ENCODE measurements at regions not wholly inside any gene's neighbourhood (a gene's known extent, or its start where the extent isn't known, plus 50 kb on each side); places are given as distances from the start of the nearest gene placed in this dataset.

DNA sequence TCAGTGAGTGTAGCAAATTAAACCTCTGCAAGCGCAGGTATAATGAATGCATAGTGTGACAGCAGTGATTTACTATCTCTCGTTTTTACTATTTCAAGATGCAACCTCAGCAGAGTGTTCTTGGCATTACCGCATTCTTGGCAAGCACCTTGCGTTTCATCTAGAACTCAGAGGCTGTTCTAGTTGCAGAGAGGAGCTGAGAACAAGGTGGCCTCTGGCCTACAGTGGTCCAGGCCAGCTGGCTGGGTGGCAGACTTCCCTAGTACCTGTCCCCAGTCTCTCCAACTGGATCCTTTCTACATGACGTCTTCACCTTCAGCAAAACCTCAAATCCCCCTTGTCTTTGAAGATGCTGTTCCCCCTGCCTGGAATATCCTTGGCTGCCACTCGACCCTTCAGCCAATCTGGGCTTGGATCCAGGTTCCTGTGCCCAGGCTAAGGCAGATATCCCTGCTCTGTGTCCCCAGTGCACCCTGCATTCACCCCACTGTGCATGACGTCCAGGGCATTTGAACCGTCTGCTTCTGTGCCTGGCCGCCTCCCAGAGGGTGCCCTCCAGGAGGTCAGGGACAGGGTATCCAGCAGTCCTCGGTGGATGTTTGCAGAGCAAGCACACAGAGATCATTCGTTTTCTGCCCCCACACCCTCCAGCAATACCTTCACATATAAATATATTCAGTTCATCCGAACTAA, 120.4 kb upstream of the CPEB4 start:
- DNase-seq, result no peak

DNA sequence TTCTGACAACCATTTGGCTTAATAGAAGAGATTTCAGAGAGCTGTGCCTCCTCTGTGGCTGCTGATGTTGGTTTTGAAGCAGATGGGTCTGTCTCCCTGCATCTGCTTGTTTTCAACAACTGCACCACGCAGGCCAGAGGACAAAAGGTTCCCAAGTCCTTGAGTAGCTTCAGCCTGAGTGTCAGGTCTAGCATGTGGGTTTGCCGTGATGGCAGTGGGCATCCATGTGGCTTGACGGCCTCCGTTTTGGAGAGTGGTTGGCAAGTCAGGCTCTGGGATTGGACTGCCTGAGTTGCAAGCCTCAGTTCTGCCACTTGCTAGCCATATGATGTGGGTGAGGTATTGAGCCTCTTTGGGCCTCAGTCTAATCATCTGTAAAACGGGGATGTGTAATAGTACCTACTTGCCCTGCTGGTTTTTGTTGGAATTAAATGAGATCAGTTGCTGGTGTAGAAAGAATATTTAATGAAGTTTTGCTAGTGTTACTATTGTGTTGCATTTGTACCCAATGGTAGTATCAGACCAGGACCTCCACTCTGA, 119.8 kb upstream of the CPEB4 start:
- DNase-seq, result no peak

DNA sequence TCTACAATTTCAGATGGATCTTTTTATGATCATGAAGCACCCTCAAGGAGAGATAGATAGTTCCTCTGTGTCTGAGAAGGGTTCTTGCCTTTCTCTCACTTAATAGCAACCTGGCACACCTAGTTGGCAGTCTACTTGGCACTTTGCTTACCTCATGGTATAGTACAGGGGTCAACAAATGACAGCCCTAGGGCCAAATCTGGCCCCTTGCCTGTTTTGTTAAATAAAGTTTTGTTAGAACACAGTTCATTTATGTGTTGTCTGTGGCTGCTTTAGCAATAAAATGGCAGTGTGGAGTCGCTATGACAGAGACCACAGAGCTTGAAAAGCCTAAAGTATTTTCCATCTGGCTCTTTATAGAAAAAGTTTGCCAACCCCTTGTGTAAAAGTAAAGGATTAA, 119.3 kb upstream of the CPEB4 start:
- no peak for DNase-seq

DNA sequence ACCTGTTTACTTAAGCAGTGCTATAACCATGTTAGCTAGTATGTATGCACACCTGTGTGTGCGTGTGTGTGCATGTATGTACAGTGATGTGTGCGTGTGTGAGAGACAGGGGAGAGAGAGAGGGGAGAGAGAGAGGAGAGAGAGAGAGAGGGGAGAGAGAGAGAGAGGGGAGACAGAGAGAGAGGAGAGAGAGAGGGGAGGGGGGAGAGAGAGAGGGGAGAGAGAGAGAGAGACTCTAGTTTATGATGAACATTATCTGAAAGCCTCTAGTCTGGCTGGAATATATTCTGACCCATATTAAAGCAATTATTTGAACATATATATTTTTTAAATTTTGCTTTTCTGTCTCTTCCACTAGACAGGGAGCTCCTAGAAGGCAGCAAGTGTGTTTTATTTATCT, 117.5 kb upstream of the CPEB4 start:
- no peak for DNase-seq

DNA sequence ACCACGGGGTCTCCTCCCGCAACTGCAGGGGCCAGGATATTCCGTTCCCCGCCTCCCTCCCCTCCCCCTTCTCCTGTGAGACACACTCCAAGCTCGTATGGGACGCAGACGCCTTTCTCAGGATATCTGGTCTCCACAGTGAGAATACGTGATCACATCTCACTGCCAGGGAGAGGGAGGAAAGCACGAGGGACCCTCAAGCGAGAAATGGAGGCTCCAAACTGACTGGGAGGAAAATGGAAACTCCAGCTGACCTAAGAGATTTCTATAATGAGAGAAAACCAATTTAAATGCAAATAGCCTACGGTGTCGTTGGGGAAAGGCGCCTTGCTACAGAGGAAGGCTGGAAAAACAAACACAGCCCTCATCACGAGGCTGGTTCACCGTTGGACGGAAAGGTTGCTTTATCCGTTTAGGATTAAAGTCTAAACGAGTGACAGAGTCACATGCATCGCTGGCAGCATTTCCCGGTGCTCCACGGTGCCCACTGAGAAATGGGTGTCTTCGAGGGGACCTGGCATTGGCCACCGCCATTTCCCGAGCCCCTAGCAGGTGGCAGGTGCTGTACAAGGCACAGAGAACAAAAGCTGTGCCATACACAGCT, 116.9 kb upstream of the CPEB4 start:
- DNase-seq, result no peak

DNA sequence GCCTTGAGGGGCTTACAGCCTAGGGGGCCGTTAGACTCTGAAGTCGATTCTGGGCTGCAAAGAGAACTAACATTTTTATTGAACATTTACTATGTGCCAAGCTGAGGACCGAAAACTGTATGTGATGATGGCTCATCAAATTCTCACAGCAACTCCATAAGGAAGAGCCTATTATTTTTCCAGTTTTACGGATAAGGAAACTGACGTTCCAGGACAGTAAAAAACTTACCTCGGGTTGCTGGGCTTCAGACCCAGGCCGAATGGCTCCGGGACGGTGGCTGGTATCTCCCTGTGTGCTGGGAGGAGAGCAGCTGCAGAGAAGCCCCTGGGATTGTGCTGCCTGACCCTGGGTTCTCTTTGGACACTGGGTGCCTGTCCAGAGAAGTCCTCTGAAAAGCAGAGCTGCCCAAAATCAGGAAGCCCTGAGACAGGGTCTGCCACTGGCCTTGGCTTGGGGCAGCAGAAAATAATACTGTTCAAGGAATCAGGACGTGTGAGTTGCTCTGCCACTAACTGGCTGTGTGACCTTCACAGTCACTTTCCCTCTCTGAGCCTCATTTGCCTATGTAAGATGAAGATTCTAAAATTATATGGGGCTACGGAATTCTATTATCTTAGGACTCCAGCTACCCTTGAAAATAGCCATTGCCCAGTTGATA, 116.3 kb upstream of the CPEB4 start:
- DNase-seq, result no peak

DNA sequence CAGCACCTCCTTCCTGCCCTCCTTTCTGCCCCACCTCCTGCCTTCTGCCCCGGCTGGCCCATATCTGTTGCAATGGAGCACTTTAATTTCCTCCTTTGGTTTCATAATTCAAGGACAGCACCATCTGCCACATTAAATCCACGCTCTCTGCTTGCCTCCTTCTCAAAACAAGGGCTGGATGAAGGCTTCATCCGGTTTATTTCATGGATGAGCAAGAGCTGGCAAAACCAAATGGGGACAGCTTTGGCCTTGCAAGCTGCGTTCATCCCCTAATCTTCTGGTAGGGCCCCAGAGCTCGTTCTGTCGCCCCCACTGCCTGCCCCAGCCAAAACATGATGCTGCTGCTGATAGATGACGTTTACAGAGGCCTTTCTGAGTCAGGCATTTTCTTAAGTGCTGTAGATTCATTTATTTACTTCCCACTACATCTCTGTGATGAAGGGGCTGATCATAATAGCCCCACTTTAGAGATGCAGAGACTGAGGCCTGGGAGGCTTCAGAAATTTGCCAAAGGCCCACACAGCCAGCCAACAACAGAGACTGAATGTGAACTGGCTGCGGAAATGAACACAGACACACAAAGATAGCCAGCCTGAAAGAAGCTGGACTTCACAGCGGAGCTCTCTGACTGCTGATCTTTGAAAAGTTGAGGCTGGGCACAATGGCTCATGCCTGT, 115.6 kb upstream of the CPEB4 start:
- no peak for DNase-seq

DNA sequence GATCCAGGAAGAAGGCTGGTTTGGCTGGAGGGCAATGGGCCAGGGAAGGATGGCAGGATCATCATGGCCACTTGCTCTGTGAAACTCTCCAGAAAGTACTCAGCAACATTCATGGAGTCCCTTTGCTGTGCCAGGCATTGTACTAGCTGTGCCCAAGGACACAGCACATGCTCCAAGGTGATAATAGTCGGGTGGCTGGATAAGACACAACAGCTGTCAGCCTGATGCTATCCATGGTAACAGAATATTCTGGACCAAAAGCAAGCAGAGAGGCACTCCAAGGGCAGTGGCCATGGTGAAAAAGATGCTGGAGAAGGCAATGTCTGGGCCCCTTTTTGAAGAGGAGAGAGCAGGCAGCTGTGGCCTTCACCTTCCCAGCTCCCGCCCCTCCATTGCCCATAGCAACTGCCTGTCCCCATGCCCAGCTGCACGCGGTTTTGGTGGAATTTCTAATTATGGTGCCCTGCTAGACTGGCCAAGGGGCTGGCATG, 113.8 kb upstream of the CPEB4 start:
- no peak for DNase-seq

DNA sequence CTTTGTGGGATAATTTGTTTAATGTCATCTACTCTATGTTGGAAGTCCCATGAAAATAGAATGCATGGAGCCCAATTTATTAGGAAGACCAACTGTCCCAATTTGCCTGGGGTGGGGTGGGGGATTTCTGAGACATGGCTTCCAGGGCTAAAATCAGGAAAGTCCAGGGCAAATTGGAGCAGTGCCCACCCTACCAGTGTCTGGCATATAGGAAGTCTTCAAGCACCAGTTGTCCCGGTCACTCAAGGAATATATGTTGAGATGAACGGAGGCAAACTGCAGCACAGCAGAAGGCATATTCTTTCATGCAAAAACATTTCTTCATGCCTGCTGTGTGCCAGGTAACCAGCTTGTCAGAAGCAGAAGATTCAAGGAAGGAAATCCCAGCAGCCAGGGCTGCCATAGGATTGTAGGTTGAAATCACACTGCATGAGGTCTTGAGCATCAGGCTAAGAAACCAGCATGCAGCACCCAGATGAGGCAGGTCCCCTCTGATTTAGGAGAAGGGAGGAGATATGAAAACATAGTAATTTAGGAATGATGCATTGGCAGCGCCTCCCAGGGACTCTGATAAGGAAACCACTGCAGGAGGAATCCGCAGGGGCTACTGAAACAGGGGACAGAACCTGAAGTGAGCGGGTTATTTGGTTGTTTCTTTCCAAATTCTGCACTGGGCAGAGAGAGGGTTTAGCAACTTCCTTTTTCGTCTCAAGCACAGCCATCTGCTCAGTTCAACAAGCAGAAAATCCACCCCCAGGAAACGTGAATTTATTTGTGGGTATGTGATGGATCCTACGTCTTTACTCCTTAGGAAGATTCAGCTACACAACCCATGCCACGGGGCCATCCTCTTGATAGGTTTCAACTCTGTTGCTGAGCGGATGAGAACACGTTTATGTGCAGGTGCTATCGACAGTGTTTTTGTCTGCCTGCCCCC, 112.6 kb upstream of the CPEB4 start:
- no peak for DNase-seq

DNA sequence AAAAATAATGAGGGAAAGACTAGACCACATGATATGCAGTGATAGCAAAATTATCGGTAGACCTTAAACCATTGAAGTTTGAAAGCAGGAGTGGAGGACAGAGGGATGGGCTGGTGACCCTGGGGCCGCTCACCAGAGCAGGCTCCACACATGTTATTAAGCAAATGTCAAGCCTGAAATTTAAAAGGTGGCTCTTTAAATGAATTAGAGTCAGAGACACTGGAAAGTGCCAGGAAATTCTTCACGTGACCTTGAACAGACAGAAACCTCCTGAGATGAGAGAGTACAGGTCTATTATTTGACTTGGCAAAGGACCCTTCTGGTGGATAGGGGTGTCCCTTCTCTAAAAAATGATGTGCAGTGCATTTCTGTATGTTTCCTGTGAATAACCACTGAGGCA, 111.0 kb upstream of the CPEB4 start:
- DNase-seq, result no peak

DNA sequence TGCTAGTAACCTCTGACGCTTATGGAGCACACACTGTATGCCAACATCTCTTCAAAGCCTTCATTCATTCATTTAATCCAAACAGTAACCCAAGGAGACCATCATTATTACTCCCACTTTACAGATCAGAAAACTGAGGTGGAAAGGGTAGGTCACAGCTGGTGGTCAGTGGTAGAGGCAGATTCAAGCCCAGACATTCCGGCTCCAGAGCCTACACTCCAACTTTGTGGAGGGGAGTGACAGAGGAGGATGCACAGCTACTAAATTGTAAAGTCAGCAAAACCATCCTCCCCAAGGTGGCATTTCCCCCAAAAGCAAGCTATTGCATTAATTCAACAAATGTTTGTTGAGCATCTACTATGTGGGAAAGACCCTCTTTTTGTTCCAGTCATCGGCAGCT, 110.5 kb upstream of the CPEB4 start:
- no peak for DNase-seq

DNA sequence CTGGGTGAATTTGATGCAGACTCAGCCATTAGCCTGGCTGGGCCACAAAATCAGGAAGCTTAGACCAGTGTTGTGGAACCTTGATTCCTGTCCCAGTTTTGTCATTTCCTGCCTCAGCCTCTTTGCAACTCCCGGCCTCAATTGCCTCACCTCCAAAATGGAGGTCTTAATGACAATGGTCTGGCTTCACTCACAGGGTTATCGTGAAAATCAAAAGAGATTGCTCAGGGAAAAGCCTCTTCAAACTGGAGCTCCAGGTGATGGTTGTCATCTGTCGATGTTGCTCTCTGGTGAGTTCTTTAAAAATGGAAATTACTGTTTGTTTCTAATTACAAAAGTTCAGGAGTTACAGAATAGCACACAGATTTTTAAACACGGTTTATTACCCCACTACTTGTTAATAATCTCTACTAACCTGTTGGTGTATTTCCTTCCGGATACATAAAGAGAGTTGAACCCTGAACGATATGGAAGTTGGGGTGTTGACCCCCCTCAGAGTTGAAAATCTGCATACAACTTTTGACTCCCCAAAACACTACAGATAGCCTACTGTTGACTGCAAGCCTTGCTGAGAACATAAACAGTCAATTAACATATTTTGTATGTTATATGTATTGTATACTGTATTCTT, 109.9 kb upstream of the CPEB4 start:
- DNase-seq, result no peak

DNA sequence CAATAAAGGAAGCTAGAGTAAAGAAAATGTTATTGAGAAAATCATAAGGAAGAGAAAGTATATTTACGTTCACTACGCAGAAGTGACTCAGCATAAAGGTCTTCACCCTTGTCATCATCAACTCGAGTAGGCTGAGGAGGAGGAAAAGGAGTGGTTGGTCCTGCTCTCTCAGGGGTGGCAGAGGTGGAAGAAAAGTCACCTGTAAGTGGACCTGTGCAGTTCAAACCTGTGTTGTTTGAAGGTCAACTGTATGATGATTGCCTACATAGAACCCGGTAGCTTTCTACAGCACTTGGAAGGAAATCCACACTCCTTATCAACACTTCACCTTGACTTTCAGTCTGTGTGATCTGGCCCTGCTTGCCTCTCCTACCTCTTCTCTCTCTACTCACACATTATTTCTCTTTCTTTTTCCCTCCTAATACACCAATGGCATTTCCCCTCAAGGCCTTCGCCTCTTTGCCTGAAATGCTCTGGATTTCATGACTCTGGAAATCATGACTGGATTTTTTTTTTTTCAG, 109.3 kb upstream of the CPEB4 start:
- no peak for DNase-seq

DNA sequence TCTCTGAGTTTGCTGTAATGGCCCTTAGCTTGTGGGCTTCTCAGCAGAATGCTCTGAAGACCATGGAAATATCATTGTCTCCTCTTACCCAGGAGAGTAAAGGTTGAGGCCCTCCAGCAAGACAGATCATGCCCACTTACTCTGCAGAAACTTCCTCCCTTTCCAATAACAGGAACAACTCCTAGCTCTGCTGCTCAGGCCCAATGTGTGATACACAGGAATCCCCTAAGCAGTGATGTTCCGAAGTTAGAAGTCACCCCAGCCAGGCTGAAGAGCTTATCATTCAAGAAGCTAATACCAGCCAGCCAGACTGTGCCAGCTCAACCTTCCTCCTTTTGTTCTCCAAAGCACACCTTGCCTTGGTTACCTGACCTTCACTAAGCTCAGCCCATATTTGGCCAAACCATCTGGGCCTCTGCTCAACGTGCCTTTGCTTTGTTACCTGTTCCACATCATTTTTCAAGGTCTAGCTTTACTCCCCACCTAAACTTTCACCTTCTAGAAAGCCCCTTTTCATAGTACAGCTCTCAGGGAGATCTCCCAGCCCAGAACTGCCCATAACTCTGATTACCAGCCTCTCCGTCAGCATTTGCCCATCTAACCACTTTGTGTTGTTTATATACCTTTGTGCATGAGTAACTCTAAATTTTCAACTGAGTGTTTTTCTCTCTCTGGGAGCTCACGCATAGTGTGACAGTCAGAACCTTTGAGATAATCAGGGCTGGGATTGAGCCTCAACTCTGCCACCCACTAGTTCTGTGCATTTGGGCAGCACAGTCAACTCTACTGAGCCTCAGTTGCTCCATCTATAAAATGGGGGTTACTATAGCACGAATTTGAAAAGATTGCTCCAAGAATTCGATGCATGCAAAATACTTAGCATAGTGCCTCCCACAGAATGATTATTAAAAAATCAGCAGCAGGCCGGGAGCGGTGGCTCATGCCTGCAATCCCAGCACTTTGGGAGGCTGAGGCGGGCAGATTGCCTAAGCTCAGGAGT, 107.6 kb upstream of the CPEB4 start:
- DNase-seq, result no peak

DNA sequence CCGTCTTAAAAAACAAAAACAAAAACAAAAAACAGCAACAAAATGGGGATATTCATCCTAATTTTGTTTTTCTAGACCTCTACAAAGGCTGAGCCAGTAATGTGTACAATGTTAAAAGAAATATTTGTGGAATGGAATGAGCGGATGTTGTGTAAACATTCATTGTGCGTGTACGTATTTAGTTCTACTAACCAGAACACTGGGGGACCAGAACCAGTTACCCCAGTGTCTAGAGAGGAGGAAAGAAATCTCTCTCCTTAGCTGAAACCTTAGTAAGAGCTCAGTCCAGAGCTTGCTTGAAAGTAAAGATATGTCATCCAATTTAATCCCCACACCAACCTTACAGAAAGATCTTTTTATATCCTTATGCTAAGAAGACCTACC, 106.7 kb upstream of the CPEB4 start:
- DNase-seq, result no peak

DNA sequence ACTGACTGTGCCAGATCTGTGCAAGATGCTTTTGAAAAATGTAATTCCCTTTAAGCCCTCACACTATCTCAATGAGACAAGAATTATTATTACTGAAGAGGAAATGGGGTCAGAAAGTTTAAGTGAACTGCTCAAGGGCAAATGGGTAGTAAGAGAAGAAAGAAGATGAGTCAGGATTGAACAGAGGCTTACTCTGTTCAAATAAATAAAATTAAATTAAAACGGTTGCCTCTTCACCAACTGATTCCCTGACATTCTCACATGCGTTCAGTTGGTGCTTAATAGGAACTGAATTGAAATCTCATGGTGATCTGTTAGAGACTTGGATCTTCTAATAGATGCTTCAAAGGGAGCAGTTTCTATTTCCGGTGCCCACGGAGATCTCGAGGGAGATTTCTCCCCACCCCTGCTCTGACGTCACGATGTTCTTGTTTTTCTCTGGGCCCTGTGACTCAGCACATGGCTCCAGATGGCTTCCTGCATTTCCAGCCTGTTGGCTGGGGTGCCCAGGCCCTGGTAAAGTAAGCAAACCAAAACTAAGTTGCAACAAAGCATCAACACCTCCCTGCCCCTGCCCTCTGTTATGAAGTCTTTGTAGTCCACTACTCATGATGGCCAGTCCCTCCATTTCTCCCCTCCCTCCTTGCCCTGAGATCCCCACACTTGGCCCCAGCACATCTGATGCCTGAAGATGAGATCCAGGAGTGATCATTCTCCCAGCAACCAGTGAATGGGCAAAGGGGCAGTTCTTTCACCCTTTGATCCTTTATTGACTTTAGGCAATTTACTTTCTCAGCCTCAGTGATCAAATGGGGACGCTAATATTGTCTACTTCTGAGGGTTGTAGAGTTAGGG, 106.1 kb upstream of the CPEB4 start:
- no peak for DNase-seq

DNA sequence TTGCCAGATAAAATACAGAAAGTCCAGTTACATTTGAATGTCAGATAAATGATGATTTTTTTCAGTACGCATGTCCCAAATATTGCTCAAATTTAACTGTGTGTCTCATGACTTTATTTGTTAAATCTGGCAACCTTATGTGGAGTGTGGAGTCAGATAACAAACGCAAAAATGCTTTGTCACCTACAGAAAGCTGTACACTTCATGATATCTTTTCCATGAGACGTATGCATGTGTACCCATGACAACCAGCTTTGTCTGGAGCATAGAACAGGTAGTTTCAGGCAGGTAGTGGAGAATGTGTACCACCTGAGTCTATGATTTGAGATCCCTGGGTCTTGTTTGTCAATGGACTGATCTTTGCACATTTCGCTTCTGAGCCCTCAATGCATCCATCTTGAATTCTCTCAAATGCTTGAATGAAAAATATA, 105.5 kb upstream of the CPEB4 start:
- no peak for DNase-seq

DNA sequence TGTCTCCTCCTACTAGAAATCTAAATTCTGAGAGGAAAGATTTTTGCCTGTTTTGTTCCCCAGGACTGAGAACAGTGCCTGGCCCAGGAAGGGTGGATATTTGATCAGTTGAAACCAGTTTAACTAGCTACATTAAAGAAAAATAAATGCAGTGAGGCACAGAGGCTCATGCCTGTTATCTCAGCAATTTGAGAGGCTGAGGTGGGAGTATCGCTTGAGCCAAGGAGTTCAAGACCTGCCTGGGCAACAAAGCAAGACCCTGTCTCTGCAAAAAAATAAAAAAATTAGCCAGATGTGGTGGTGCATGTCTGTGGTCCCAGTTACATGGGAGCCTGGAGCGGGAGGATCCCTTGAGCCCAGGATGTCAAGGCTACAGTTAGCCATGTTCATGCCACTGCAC, 104.8 kb upstream of the CPEB4 start:
- DNase-seq, result no peak

DNA sequence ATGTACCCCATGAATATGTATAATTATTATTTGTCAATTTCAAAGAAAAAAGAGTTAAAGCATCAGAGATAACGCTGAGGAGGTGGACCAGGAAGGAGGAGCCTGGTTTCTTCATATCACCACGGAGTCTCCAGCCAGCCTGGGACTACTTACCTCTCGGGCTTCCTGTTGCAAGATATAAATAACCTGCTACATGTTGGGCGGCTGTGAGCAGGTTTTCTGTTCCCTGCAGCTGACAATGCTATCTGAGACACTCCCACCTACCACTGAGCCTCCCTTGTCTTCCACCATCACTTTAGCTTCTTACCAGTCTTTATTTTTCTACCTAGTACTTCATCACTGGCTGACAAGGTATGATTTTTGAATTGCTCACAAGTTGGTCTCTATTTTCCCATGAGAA, 102.7 kb upstream of the CPEB4 start:
- peak; percentile 21 for DNase-seq

Data from NCI-H748 treated with DMSO at 0.1 percent for 48 hours (cell line).